COR-L47 (cell line): ENCODE measurements at regions not wholly inside any gene's neighbourhood (a gene's known extent, or its start where the extent isn't known, plus 50 kb on each side); places are given as distances from the start of the nearest gene placed in this dataset.
"Not testable (repeated sequence)": the region's sequence is repeated elsewhere in the genome, so short reads cannot be mapped to it uniquely, and the experiment has no call there.

ENCODE experiments used
- DNase-seq: peaks from one replicate; lab custom pipeline; 2025; lab: John Stamatoyannopoulos, UW

DNA sequence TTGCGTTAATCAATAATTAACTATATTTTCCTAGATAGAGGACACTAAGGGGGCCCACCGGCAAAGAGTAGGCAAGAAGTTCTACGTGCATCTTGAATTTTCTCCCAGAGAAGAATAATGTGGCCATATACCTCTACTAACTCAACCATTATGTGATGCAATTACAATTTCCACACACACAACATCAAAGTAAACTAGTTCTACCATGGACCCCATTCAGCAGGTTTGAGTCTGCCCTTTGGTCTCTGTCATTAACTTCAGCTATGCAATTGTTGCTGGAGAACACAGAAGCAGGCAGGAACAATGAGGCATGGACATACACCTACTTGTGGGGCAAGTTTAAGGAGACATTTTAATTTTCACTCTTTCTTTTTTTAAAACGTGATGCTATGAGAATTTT is 705.9 kb downstream of the PDCD6IP start:
- DNase-seq, result no peak

DNA sequence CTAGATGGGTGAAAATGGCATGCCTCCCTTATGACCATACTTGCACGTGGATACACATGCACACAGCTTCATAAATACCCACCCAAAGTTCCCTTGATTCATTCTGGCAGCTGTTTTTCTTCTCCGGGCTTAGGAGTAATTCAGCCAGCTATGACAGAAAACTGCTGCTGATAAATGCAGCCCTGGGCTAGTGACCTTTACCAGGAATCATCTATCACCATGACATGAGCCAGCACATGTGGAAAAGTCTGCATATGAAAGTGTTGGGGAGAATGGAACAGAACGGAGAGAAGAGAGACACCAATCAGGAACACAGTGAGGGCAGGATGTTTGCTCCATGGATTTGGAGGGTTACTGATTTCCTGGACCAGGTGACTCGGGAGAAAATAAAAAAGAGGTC is 706.3 kb downstream of the PDCD6IP start:
- no peak for DNase-seq

DNA sequence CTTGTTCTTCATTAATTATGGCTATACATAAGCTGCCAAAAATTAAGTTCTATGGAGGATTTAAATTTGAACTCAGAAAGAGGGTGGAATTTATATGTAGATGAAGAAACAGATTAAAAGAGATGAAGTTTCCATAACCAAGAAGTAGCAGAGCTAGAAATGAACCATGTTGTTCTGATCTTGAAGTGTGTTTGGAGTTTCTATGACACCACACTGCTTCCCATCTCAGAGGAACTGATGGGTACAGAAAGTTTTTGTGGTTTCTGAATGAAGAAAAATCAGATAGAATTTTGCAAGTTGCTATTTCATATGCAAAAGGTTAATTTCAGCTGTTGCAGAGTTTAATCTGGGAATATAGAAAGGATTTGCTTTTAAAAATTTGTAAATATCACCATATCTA is 710.3 kb downstream of the PDCD6IP start:
- DNase-seq, result no peak

DNA sequence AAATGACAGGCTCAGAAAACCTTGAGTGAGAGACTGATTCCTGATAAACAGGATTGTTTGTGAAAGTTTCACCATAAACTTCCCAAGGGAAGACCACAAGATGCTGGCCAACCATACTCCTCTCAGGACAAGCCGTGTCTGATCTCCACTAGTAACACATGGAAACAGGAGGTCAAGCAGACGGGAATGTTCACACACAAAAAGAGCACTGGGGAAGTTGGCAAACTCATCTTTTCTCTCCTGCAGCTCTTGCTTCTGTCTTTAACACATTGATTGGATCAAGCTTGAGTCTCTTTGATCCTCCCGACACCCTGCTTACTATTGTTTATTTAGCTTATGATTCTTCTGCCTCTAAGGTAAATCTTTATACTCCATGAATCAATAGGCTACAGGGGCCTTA is 713.5 kb downstream of the PDCD6IP start:
- no peak for DNase-seq

DNA sequence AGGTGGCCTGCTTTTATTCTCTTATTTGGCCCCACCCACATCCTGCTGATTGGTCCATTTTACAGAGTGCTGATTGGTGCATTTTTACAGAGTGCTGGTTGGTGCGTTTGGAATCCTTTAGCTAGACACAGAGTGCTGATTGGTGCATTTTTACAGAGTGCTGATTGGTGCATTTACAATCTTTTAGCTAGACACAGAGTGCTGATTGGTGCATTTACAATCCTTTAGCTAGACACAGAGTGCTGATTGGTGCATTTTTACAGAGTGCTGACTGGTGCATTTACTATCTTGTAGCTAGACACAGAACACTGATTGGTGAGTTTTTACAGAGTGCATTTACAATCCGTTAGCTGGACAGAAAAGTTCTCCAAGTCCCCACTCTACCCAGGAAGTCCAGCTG is 720.6 kb downstream of the PDCD6IP start:
- not testable (repeated sequence) for DNase-seq

DNA sequence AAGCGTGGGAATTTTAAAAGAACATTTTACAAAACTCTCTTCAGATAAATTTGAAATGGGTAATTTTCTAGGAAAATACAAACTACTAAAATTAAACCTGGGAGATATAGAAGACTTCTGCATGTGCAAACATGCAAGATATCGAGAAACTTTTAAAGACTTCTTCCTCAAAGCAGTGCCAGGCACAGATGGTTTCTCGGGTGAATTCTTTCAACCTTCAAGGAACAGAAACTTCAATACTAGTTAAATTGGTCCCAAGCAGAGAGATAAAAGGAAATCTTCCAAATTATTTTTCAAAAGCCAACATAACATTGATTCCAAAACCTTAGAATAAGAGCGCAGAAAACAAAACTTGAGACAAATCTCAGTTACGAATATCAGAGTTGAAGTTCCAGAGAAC is 732.7 kb downstream of the PDCD6IP start:
- no peak for DNase-seq

DNA sequence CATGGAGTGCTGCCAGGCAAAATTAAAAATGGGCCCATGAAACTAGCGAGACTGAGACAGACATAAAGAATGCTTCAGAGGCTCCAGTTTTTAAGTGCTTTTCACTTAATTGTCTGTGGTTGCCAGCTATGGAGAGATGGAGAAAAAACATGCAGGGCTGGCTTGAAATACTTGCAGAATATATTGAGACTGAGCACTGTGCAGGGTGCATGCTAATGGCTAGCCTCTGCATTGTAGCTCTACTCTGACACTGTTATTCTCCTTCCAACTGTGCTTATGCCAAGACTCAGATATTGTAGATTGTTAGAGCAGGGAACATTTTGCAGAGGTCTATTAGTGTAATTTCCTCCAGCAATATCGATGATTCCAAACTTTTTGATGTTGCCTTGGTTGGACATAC is 735.0 kb downstream of the PDCD6IP start:
- DNase-seq, result no peak

DNA sequence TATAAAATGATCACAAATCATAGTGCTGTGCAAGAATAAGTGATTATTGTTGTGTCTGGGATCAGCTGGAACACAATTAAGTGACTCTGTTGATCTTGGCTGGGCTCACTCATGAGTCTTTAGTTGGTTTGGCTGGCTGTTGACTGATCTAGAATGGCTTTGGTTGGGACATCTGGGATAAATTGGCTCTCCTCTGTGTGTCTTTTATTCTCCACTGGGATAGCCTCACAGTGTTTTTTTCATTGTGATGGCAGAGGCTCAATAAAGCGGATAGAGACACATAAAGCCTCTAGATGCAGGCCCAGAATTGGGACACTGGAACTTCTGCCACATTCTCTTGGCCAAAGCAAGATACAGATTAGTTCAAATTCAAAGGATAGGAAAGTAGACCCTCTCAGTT is 735.6 kb downstream of the PDCD6IP start:
- DNase-seq, result no peak

DNA sequence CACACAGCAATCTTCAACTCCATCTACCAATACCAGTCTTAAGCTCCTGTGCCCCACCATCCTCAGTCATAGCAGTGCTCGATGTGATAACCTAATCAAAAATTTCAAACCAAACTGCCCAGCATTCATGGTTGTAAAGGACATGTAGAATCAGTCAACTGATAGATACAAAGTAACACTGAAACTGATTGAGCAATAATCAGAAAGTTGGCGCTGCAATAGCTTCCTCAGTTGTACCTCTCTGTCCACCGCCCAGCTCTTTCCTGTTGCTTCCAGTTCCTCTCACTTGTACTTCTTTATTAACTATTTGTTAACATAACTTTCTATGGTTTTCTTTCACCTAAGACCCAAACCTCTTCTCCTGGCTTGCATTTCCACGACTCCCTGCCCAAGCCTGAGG is 745.7 kb downstream of the PDCD6IP start:
- DNase-seq, result no peak

DNA sequence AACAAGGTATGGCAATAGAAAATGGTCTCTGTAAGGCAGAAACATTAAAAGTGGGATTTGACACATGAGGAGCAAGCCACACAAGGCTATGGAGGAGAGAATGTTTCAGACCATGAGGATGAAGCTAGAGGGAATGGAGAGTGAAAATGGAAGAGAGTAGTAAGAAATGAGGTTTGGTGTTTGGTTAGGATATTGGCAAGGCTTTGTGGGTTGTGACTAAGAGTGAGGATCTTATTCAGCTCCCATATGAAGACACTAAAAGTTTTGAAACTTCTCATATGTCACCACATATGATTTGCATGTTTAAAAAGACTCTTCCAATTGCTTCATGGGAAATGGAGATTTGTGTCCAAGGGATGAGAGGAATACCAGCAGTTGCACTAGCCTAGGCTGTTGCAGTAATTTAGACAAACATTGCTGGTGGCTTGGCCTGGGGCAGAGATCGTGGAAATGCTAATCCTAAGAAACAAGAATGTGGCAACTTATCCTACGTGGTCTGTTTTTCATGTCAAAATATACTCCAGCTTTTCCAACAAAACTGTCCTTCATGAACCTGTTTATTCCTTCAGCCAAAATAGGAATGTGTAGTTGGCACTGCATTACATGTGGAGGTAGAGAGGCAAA is 749.0 kb downstream of the PDCD6IP start:
- no peak for DNase-seq

DNA sequence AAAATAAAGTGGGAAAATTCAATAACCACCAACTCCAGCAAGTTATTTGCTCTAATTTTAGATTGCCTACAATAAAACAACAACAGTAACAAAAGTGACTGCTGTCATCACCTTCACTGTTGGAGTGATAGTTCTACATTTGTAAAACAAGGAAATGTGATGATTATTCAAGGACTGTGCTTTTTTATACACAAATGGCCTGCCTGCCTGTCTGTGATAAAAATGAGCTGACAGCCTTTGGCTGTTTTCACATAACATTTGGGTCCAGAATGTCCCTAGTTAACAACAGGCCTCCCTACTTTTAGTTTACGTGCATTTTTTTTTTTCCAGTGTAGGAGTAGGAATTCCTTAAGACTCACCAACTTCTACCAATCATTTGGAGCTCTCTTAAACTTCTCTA is 768.8 kb downstream of the PDCD6IP start:
- DNase-seq, result no peak

DNA sequence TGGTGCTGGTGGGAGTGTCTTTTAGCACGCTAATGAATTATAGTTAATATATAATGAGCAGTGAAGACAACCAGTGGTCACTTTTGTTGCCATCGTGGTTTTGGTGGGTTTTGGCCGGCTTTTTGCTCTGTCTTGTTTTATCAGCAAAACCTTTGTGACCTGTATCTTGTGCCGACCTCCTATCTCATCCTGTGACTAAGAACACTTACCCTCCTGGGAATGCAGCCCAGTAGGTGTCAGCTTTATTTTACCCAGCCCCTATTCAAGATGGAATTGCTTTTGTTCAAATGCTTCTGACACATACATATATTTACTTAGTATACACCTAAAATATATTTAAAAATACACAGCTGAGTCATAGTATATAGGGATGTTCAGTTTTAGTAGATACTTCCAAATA is 770.3 kb downstream of the PDCD6IP start:
- no peak for DNase-seq

DNA sequence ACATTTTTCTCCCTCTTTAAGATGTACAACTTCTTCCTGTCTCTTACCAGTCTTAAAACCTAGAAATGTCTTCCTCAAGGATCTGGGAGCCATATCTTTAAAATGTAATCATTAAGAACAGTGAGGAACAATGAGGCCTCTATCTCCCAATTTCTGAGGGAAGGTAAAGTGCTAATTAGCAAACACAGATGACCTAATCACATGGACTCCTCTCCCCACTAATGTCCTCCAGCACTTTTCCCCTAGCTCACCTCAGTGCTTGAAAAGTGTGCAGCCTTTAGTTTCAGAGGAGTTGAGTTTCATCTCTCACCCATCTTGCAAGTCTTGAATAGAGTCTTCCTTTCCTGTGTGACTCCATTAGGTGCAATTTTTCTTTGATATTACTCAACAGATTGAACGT is 771.0 kb downstream of the PDCD6IP start:
- no peak for DNase-seq

DNA sequence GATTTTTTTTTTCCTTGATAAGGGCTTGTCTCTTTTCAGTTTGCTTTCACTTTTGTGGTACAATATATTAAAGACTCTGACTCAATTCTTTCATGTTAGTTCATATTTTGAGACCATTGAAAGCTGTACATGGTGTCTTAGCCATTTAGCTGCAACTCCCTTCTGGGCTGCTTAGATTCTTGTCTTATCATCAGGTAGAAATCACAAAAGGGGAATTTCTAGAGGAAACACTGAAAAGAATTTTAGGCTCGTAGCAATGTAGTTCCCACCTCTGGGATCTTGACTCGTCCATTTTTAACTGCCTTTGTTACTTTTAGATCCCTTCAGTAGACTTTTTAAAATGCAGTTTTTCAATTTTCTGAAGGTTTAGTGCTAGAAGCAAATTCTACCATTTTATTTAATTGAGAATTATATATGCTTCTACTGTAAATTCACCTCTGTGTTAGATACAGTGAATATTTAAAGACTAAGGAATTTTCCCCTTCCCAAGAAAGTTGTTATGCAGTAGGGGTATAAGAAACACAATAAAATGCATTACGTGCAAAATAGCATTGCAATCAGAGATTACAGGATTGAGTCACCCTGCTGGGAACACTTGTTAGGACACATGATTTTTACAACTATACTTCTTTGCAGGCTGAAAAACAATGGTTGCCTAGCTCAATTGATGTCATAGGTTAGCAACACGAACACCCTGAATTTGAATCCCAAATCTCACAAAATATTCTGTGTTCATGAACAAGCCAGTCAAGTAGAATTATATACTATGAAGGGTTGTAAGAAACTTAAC is 772.7 kb downstream of the PDCD6IP start:
- DNase-seq, result no peak

DNA sequence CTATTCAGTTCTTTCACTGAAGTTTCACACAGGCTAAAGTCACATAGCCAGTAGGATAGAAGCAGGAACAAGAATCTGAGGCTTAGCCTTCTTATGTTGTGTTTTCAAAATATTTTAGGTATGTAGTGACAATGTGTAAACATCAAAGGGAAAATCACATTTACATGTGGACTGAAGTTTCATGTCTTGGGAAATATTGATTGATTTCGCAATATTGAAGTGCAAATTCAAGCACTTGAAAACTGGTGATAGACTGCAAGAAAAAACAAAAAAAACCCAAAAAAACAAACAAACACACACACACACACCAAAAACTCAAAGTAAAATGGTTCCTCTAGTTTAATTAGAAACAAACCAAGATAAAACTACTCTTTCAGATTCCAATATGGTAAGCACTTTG is 773.3 kb downstream of the PDCD6IP start:
- no peak for DNase-seq

DNA sequence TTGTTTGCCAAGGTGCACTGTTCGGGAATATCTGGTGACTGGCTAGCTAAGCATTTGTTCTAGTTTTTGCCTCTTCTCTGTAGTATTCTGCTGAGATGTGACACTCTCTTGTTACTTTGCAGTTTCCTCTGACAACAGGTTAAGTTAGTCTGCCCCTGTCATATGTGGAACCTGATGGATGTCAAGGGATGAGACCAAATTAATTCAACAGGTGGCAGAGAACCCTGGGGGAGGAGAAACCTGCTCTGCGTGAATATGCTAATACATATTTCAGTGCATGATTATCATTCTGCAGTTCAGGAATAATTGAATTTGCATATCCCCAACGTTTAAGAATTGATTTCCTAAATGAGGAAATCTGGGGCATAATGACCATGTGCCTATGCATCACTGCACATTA is 777.3 kb downstream of the PDCD6IP start:
- no peak for DNase-seq

DNA sequence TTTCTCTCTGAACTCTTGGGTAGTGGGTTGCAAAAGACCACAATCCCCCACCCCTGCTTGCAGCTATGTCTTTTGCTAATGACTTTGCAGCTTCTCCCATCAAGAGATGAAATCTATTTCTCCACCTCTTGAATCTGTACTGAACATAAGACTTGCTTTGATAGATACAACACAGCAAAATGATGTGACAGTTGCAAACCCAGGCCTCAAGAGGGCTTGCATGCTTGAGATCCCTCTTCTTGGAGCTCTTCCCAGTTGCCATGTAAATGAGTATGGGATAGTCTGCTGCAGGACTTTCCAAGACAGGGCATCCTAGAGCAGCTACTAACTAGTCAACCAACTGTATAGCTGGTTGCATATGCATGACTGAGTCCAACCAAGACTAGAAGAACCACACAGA is 783.6 kb downstream of the PDCD6IP start:
- no peak for DNase-seq

DNA sequence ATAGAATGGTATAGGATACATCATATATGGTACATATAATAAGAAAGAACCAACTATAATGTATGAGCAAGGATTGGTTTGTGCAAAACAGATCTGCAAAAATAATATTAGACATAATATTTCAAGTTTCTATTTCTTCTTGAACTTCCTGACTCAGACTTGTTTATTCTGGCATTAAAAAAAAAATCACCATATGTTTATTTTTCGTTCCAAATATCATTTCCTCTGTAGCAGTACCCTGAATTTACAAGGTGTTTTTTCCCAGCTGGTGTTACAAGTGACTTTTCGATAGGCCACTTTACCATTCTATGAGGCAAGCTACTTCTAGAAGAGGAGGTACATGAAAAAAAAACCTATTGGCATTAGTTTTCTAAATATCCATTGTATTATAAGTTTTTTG is 785.0 kb downstream of the PDCD6IP start:
- no peak for DNase-seq

DNA sequence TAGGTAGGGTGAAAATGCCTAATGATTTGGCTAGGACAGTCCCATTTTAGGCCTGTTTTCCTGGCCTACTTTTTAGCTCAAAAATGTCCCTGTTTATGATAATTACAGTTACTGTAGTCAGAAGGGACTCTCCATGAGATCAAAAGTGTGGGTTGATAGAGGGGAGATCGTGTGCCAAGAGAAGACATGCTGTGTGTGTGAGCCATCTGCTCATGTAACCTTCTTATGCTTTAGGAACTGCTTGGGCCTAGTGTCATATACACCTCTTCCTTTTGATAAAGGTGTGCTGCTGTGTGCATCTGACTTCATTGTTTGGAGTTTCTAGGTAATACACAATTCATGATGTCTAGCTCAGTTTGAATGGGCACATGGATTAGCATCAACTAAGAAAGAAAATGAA is 786.5 kb downstream of the PDCD6IP start:
- no peak for DNase-seq

DNA sequence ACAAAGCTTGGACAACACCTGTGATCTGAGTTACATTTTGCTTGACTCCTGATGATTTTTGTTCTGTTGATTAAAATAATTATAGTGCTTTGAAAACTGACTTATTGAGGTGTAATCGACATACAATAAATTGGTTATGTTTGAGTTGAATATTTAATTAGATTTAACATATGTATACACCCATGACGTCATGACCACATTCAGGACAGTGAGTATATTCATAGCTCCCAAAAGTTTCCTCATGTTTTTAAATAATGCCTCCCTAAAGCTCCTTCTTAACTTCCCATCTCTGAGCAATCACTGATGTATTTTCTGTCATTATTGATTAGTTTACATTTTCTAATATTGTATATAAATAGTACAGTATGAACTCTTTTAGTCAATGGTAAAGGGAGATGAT is 801.2 kb downstream of the PDCD6IP start:
- DNase-seq, result no peak

DNA sequence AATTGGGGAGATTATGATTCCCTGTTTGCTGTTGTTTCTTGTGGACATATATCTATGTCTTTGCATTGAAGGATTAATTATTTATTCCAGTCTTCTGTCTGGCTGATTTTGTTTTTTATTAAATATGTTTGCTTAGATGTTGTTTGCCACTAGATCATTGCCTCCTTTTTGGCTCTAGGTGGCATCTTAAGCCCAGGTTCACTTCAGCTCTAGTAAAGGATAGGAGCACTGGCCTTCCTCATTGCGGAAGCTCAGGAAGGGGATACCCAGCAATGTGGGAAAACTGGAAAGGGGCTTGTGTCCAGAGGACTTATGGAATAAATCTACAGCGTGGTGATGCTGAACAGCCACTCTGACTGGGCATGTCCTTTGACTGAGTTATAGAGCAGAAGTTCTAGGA is 821.6 kb downstream of the PDCD6IP start:
- DNase-seq, result no peak

DNA sequence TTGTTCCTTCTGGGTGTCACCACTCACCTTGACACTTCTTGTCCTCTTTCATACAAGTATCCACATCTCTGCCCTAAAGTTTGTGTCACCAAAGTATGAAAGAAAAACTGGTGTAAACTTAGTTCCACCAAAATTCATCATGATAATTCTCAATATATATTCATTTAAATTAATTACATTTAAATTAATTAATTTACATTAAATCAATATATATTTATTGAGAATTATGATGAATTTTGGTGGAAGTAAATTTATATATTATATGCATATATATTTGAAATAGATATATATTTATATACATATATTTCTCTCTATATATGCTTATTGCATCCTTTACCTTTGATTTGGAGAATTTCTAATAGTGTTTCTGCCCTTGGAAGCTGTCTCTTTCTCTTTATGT is 828.3 kb downstream of the PDCD6IP start:
- no peak for DNase-seq

DNA sequence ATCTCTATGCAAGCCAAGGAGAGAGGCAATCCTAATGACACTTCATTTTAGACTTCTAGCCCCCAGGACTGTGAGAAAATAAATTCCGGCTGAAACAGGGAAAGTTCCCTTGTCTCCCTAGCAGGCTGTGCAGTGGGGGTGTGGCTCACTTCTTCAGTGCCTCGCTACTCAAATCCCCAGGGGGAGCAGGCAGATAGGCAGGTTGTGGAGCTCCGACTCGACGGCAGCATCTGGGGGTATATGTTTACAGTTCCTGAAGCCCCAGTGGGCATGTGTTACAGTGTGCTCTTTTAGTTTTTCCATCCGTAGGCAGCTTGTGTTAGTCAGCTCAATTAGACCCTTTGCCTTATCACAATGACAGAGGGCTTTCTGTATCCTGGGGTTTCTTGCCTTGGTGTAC is 836.5 kb downstream of the PDCD6IP start:
- DNase-seq, result no peak

DNA sequence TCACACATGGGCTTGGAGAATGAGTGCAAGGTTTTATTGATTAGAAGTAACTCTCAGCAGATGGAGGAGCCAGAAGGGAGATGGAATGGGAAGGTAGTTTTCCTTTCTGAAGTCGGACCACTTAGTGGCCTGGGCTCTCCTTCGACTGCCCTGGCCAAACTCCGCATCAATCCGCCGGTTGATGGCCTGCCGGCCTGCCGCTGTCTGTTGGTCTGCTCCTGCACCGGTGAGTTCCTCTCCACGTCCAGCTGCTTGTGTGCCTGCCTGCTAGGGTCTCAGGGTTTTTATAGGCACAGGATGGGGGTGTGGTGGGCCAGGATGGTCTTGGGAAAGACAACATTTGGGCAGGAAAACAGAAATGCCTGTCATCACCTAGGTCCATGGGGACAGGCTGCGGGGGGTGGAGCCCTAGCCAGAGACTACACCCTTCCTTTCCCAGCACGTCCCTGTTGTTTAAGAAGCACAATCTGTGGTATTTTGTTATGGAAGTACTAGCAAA is 837.0 kb downstream of the PDCD6IP start:
- no peak for DNase-seq
